GM18870 (cell line): ENCODE measurements at regions not wholly inside any gene's neighbourhood (a gene's known extent, or its start where the extent isn't known, plus 50 kb on each side); places are given as distances from the start of the nearest gene placed in this dataset.

Experiments
- ATAC-seq: cut with Tn5 transposase; IDR thresholded peaks from one replicate; pipeline ENCODE4 v1.9.1; 2021; ENCODE audit warnings: moderate library complexity; ENCODE audit not compliant: unreplicated experiment

- no peak for ATAC-seq
Observed at GRCh38 chr4:59223292-59223941, 1976.7 kb upstream of the ADGRL3 start.

- ATAC-seq, result no peak
Observed at GRCh38 chr4:59238212-59238611, 1961.9 kb upstream of the ADGRL3 start.

- no peak for ATAC-seq
Observed at GRCh38 chr4:59240011-59240410, 1960.1 kb upstream of the ADGRL3 start.

DNA sequence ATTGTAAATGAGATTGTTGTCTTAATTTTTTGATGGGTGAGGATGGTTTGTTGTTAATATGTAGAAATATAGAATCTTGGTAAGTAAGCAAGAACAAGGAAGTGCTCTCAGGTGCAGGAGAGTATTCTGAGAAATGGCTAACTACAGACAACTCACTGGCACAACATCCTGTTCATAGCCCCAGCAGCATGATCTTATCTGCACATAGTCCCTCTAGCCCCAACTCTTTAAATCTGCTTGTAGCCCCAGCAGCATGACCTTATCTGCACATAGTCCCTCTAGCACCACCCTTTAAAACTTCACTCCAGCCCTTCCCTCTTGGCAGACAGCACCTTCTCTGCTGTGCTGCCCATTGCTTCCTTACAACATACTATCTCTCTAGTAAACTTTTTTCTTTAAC, 1957.1 kb upstream of the ADGRL3 start:
- ATAC-seq, result no peak

DNA sequence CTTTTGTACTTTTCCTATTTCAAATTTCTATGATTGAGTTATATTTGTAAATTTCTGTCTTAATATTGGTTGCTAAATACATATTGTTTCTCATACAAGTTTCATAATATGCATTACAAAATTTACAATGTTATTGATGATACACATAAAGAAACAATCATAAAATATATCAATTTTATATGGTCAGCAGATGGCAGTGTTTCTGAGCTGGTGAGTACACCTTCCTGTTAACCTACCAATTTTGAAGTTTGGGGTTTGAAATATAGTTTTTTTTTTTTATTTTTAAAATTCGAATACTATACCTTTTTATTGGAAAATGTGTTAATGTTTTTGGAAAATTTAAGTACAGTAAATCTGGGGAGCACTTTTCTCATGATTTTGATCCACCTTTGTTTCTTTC, 1953.1 kb upstream of the ADGRL3 start:
- ATAC-seq, result no peak

DNA sequence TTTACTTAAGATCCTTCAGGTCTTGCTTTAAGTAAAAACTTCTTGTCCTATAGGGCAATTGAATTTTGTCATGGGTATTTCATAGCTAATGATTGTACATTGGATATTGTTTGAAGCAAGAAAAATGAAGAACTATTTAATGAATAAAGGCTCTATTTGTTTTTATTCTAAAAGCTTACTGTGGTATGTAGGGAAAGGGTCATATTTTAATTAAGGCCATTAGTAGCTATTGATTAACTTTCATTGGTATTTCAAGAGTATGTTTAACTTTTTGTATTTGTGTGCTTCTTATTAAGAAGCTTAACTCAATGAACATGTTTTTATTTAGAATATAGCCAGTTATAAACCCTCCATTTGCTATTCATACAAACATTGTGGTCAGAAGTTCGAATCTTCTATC, 1951.8 kb upstream of the ADGRL3 start:
- no peak for ATAC-seq

DNA sequence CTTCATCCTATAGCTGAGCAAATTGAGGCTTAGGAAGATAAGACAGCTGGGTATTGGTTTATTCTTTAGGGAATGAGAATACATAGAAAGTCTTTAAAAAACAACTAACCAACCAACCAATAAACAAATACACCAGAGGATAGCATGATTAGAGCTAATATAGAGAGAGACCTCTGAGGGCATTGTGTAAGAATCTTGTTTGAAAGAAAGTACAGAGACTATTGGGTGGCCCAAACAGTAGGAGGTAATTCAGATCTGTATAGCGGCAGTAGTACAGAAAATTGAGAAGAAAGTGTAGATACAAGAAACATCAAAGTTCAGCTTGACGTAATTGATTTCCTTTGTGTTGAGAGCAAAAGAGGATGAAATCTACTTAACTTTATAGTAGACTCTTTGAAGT, 1951.0 kb upstream of the ADGRL3 start:
- no peak for ATAC-seq

DNA sequence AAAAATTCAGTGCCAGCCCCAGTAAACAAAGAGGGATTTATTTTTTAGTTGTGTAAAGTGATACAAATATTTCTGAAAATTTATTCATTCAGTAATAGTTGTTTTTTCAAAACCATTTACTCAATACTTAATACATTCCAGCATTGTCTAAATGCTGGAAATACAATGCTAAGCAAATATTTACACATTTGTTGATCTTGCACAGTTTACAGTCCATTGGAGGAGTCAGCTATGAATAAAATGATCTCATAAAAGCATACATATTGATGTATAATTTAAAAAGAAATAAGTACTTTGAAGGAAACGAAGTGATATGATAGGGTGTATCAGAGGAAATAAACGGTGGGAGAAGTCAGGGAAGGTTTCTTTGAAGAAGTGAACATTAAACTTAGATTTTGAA, 1942.1 kb upstream of the ADGRL3 start:
- no peak for ATAC-seq

DNA sequence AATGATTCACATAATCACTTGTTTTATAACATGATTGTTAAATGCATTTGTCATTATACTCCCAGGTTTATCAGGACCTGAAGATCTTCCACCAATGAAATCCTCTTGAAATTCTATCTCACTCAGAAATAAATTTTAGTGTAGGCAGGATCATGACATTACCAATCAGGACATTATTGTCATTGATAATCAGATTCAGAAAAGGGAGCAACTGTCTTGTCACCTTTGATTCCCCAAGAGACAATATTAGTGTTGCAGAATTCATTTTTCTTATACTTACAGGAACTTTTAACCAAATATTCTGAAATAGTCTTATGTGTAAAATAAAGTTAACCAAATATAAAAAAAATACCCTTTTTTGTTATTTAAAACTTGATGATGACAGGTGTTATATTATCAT, 1892.5 kb upstream of the ADGRL3 start:
- no peak for ATAC-seq

DNA sequence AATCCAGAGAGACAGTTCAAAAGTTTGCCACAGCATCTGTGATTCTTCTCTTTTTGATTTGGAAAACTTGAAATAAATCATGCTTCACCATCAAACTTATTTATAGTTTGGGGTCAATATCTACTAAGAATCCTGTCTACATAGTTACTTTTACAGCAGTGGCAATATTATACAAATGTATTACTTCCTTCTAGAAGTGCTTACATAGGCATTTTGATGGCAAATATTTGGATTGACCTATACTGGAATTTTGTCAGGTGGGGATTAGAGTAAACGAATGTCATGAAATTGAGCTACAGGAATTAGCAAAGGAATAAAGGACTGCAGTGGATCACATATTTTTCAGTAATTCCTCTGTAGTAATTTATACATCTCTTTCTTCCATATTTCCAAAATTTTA, 1885.5 kb upstream of the ADGRL3 start:
- ATAC-seq, result no peak

DNA sequence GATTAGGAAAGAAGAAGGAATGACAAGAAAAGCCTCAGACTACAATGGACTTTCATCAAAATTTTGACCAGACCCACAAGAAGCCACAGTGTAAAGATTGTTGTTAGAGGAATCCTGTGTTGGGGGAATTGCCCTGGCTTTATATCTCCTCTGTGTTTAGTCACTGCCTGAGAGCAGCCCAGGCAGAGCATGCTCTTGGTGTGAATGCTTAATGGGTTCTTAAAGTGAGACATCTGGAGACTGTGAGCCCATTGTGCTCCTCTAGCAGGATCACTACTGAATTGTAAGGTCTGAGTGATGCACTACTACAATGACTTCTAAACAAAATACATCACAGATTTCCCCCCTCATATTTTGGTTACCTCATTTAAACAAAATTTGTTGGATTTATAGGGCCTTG, 1860.5 kb upstream of the ADGRL3 start:
- no peak for ATAC-seq

DNA sequence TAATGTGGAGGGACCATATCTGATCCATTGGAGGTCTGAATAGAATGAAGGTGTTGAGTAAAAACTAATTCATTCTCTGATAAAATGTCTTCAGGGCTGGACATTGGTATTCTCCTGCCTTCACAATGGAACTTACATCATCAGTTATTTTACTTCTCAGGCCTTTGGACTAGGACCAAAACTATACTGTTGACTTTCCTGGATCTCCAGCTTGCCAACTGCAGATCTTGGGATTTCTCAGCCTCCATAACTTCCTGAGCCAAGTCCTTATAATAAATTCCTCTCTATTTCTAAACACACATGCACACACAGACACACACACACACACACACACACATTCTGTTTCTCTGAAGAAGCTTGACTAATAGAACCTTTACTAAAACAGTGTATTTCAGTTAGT, 1858.6 kb upstream of the ADGRL3 start:
- ATAC-seq, result no peak

- ATAC-seq, result no peak
Observed at GRCh38 chr4:59348949-59349348, 1851.2 kb upstream of the ADGRL3 start.

GRCh38 chr4:59369229-59369628, 1830.9 kb upstream of the ADGRL3 start:
- ATAC-seq, result no peak

DNA sequence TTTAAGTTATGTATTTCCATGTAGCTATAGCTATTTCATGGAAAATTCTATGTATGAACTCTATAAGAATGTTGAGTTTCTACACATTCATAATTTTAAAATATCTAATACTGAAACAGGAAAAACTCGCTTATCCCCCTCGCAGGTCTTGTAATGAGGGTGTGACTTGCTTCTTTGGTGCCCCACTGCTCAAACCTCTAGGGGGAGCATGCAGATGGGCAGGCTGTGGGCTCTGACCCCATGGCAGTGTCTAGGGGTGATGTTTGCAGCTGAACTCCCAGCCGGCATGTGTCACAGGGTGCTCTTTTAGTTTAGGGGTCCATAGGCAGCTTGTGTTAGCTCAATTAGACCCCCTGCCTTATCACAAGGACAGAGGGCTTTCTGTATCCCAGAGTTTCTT, 1825.7 kb upstream of the ADGRL3 start:
- ATAC-seq, result no peak

DNA sequence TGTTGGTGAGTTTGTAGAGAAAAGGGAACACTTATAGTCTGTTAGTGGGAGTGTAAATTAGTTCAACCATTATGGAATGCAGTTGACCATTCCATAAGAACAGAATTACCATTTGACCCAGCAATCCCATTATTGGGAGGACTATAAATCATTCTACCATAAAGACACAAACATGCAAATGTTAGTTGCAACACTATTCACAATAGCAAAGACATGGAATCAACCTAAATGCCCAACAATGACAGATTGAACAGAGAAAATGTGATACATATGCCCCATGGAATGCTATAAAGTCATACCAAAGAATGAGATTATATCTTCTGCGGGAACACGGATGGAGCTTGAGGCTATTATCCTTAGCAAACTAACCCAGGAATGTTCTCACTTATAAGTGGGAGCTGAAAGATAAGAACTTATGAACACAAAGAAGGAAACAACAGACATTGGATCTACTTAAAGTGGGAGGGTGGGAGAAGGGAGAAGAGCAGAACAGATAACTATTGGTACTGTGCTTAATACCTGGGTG, 1819.2 kb upstream of the ADGRL3 start:
- ATAC-seq, result no peak

GRCh38 chr4:59381591-59381990, 1818.5 kb upstream of the ADGRL3 start:
- ATAC-seq, result no peak

DNA sequence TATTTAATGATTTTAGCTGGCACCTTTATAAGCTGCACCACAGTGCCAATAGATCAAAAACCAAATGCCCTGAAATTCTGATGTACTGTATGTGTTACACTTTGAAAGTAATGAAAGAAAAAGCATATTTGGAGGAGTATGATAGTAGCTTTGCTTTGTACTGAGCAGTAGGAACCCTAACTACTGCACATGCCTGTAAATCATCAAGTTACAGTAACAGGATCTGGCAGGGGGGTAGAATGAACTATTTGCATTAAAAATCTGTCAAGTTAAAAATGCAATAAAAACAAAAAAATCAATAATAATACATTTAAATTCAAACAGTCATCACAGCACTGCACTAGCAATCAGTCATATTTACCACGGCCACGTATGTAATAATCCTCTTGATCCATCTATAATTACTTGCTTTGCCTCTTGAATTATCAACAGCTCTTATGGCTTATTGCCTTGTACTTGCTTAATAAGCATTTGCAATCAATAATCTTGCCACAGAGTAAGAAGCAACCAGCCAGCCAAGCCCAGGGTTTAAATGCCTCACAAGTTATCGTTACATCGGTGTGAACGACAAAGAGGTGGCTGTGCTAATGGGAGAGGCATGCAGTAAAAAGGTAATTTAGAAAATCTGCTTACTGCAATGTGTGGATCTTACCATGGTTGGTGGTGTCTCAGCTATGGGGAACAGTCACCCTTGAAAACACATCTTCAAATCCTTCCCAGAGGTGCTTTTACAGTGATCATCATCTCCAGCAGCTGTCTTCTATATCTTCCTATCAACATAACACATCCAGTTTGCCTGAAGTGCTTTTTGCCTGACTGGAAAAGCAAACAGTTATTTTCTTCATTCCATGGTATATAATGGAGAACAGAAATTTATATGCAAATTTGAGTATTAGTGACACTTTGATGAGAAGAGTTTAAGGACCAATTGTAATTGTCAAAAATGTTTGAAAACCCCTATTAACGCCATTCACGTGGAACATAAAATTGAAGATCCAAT, 1812.1 kb upstream of the ADGRL3 start:
- ATAC-seq, result no peak

DNA sequence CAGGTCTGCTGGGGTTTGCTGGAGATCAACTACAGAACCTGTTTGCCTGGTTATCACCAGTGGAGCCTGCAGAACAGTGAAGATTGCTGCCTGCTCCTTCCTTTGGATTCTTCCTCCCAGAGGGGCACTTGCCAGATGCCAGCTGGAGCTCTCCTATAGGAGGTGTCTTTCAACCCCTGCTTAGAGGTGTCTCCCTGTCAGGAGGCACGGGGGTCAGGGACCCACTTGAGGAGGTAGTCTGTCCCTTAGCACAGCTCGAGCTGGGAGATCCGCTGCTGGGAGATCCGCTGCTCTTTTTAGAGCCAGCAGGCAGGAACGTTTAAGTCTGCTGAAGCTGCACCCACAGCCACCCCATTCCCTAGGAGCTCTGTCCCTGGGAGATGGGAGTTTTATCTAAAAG, 1806.3 kb upstream of the ADGRL3 start:
- ATAC-seq, result no peak

DNA sequence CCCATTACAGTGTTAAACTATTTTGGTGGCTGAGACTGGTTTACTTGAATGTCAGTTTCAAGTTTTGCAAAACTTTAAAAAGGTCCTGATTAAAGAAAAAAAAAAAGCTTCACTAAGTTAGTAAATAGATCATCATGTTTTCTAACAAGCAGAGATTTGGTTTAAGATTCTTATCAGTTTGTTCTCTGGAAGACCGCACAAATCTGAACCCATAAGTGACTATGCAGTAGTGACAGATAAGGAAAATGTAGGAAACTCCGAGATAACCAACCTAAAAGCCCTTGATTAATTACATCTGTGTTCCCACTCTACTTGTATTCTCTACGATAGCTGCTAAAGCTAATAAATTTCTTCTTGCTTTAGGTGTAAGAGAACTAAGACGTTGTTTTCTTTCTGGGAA, 1799.8 kb upstream of the ADGRL3 start:
- no peak for ATAC-seq

GRCh38 chr4:59409647-59410046, 1790.5 kb upstream of the ADGRL3 start:
- no peak for ATAC-seq

DNA sequence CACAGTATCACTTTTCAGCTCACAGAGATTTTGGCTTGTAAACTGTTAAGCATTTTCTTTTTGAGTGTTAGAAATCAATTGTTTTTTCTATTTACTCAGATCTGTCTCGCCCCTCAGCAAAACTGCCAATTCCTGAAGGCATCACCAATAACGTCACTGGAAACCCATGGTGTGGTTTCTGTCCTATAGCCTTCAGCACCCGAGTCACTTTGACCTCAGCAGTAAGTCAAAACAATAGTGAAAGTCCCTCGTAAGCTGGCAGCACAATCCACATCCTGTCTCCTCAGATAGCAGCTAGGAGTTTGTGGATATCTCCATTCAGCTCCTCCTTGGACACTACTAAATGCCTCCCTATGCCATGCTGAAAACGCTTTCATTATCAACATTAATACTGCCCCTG, 1787.4 kb upstream of the ADGRL3 start:
- ATAC-seq, result no peak
